ENCODE measurements at regions not wholly inside any gene's neighbourhood (a gene's known extent, or its start where the extent isn't known, plus 50 kb on each side); places are given as distances from the start of the nearest gene placed in this dataset.
"Not testable (repeated sequence)": the region's sequence is repeated elsewhere in the genome, so short reads cannot be mapped to it uniquely, and the experiment has no call there.

- no peaks in the 10 kb centered on the region for H3K36me3 Mint-ChIP-seq (ENCODE audit: low read depth)
- H3K27ac Mint-ChIP-seq, result no peak overlapping the region
- no peaks in the 10 kb centered on the region for H3K27me3 Mint-ChIP-seq (ENCODE audit: low read depth)
- no peaks in the 10 kb centered on the region for H3K9me3 Mint-ChIP-seq
- no peak overlapping the region for H3K4me3 Mint-ChIP-seq
- no peaks in the 10 kb centered on the region for H3K4me1 Mint-ChIP-seq (ENCODE audit: low read depth)
Observed at GRCh38 chr1:60612790-60613189, 469.6 kb upstream of the NFIA start.

- not testable (repeated sequence) for H3K27me3 Mint-ChIP-seq (ENCODE audit: low read depth); H3K27ac Mint-ChIP-seq; H3K4me1 Mint-ChIP-seq (ENCODE audit: low read depth); H3K36me3 Mint-ChIP-seq (ENCODE audit: low read depth); H3K4me3 Mint-ChIP-seq
- peaks cover 16% of the 10 kb centered on the region for H3K9me3 Mint-ChIP-seq
Observed at GRCh38 chr1:60606921-60607320, 475.4 kb upstream of the NFIA start.

- Mint-ChIP-seq H3K27ac (no peak overlapping the region), H3K27me3 (ENCODE audit: low read depth) (no peaks in the 10 kb centered on the region), H3K36me3 (ENCODE audit: low read depth) (no peaks in the 10 kb centered on the region), H3K4me1 (ENCODE audit: low read depth) (no peaks in the 10 kb centered on the region), H3K9me3 (peaks cover 11% of the 10 kb centered on the region), H3K4me3 (no peak overlapping the region)
Observed at GRCh38 chr1:60600532-60600931, 481.8 kb upstream of the NFIA start.

GRCh38 chr1:60599574-60599973, 482.8 kb upstream of the NFIA start:
- H3K9me3 Mint-ChIP-seq, result peaks cover 11% of the 10 kb centered on the region

GRCh38 chr1:60598041-60598910, 484.1 kb upstream of the NFIA start:
- Mint-ChIP-seq H3K27ac (no peak overlapping the region), H3K4me1 (ENCODE audit: low read depth) (no peaks in the 10 kb centered on the region), H3K9me3 (peaks cover 5% of the 10 kb centered on the region), H3K36me3 (ENCODE audit: low read depth) (no peaks in the 10 kb centered on the region), H3K27me3 (ENCODE audit: low read depth) (no peaks in the 10 kb centered on the region), H3K4me3 (no peak overlapping the region)

More at GRCh38 chr1:60599574-60599973, 482.8 kb upstream of the NFIA start:
- Mint-ChIP-seq H3K4me1 (ENCODE audit: low read depth) (no peaks in the 10 kb centered on the region), H3K27ac (no peak overlapping the region), H3K27me3 (ENCODE audit: low read depth) (no peaks in the 10 kb centered on the region), H3K4me3 (no peak overlapping the region), H3K36me3 (ENCODE audit: low read depth) (no peaks in the 10 kb centered on the region)

- no peaks in the 10 kb centered on the region for H3K36me3 Mint-ChIP-seq (ENCODE audit: low read depth)
- no peak overlapping the region for H3K4me3 Mint-ChIP-seq
- H3K9me3 Mint-ChIP-seq, result peaks cover 4% of the 10 kb centered on the region
- H3K27ac Mint-ChIP-seq, result no peak overlapping the region
- H3K4me1 Mint-ChIP-seq (ENCODE audit: low read depth), result no peaks in the 10 kb centered on the region
- no peaks in the 10 kb centered on the region for H3K27me3 Mint-ChIP-seq (ENCODE audit: low read depth)
Observed at GRCh38 chr1:60596791-60597750, 485.3 kb upstream of the NFIA start.

GRCh38 chr1:60591583-60591982, 490.8 kb upstream of the NFIA start:
- Mint-ChIP-seq H3K9me3 (no peaks in the 10 kb centered on the region), H3K27ac (no peak overlapping the region), H3K4me1 (ENCODE audit: low read depth) (no peaks in the 10 kb centered on the region), H3K27me3 (ENCODE audit: low read depth) (no peaks in the 10 kb centered on the region), H3K4me3 (no peak overlapping the region), H3K36me3 (ENCODE audit: low read depth) (no peaks in the 10 kb centered on the region)

GRCh38 chr1:60589916-60590315, 492.4 kb upstream of the NFIA start:
- Mint-ChIP-seq H3K27ac (no peak overlapping the region), H3K36me3 (ENCODE audit: low read depth) (no peaks in the 10 kb centered on the region), H3K4me3 (no peak overlapping the region), H3K9me3 (peaks cover 3% of the 10 kb centered on the region), H3K27me3 (ENCODE audit: low read depth) (no peaks in the 10 kb centered on the region), H3K4me1 (ENCODE audit: low read depth) (no peaks in the 10 kb centered on the region)

GRCh38 chr1:60589046-60589748, 493.2 kb upstream of the NFIA start:
- Mint-ChIP-seq H3K4me1 (ENCODE audit: low read depth) (no peaks in the 10 kb centered on the region), H3K27me3 (ENCODE audit: low read depth) (no peaks in the 10 kb centered on the region), H3K27ac (no peak overlapping the region), H3K36me3 (ENCODE audit: low read depth) (no peaks in the 10 kb centered on the region), H3K4me3 (no peak overlapping the region), H3K9me3 (peaks cover 7% of the 10 kb centered on the region)

GRCh38 chr1:60584371-60584770, 498.0 kb upstream of the NFIA start:
- no peaks in the 10 kb centered on the region for H3K4me1 Mint-ChIP-seq (ENCODE audit: low read depth)
- H3K9me3 Mint-ChIP-seq, result peaks cover 22% of the 10 kb centered on the region
- H3K27me3 Mint-ChIP-seq (ENCODE audit: low read depth), result no peaks in the 10 kb centered on the region
- H3K36me3 Mint-ChIP-seq (ENCODE audit: low read depth), result no peaks in the 10 kb centered on the region
- no peak overlapping the region for H3K27ac Mint-ChIP-seq
- no peak overlapping the region for H3K4me3 Mint-ChIP-seq

- Mint-ChIP-seq H3K4me3 (no peak overlapping the region), H3K4me1 (ENCODE audit: low read depth) (no peaks in the 10 kb centered on the region)
Observed at GRCh38 chr1:60583696-60584095, 498.7 kb upstream of the NFIA start.

GRCh38 chr1:60581455-60582220, 500.7 kb upstream of the NFIA start:
- Mint-ChIP-seq H3K4me1 (ENCODE audit: low read depth) (no peaks in the 10 kb centered on the region), H3K4me3 (no peak overlapping the region), H3K27me3 (ENCODE audit: low read depth) (no peaks in the 10 kb centered on the region), H3K9me3 (peaks cover 22% of the 10 kb centered on the region), H3K36me3 (ENCODE audit: low read depth) (no peaks in the 10 kb centered on the region), H3K27ac (no peak overlapping the region)

More at GRCh38 chr1:60583696-60584095, 498.7 kb upstream of the NFIA start:
- H3K27me3 Mint-ChIP-seq (ENCODE audit: low read depth), result no peaks in the 10 kb centered on the region
- peaks cover 22% of the 10 kb centered on the region for H3K9me3 Mint-ChIP-seq
- H3K36me3 Mint-ChIP-seq (ENCODE audit: low read depth), result no peaks in the 10 kb centered on the region
- H3K27ac Mint-ChIP-seq, result no peak overlapping the region

GRCh38 chr1:60577029-60577428, 503.5 kb upstream of the C1orf87 start:
- H3K27ac Mint-ChIP-seq, result no peak overlapping the region

More at GRCh38 chr1:60577029-60577428, 503.5 kb upstream of the C1orf87 start:
- H3K27me3 Mint-ChIP-seq (ENCODE audit: low read depth), result no peaks in the 10 kb centered on the region
- H3K4me1 Mint-ChIP-seq (ENCODE audit: low read depth), result no peaks in the 10 kb centered on the region
- H3K9me3 Mint-ChIP-seq, result no peaks in the 10 kb centered on the region
- H3K36me3 Mint-ChIP-seq (ENCODE audit: low read depth), result no peaks in the 10 kb centered on the region
- no peak overlapping the region for H3K4me3 Mint-ChIP-seq

Measured in T-helper 1 cell treated with Interleukin-12 subunit alpha and Interleukin-12 subunit beta and Interleukin-4 antibody, amounts not matched to agents 30 μg/mL and 1 μg/mL, for 36 hours (primary cell).